Calu3 (cell line): ENCODE measurements at regions not wholly inside any gene's neighbourhood (a gene's known extent, or its start where the extent isn't known, plus 50 kb on each side); places are given as distances from the start of the nearest gene placed in this dataset.

Experiments
- BruUV-seq: library from RNA; stranded (reverse); fragments of 400-500 nt; replicated peaks from 2 replicates; lab custom pipeline; 2021; lab: Mats Ljungman, UMichigan
- CTCF ChIA-PET: fragments of 300-600 bp; sonication (Branson Sonifier 250); formaldehyde crosslinking; loops from one replicate; lab custom pipeline; 2022; ENCODE audit warnings: antibody characterized with exemption; lab: Charles Lee
- DNase-seq: peaks from one replicate; pipeline ENCODE4 v3.0.0; 2022
- H3K27ac Mint-ChIP-seq: one replicate; pipeline ENCODE4 v1.8.0; 2022; ENCODE audit warnings: mixed read lengths; ENCODE audit not compliant: unreplicated experiment
- H3K27me3 Mint-ChIP-seq: one replicate; pipeline ENCODE4 v1.8.0; 2022; ENCODE audit warnings: mixed read lengths; ENCODE audit not compliant: unreplicated experiment
- H3K36me3 Mint-ChIP-seq: one replicate; pipeline ENCODE4 v1.8.0; 2022; ENCODE audit warnings: mild to moderate bottlenecking, moderate library complexity, mixed read lengths; ENCODE audit not compliant: insufficient read depth, unreplicated experiment
- H3K4me1 Mint-ChIP-seq: one replicate; pipeline ENCODE4 v1.8.0; 2022; ENCODE audit warnings: mild to moderate bottlenecking, low read depth, mixed read lengths; ENCODE audit not compliant: unreplicated experiment
- H3K4me3 Mint-ChIP-seq: one replicate; pipeline ENCODE4 v1.8.0; 2022; ENCODE audit warnings: mild to moderate bottlenecking, low read depth, moderate library complexity, mixed read lengths; ENCODE audit not compliant: unreplicated experiment
- H3K9me3 Mint-ChIP-seq: one replicate; pipeline ENCODE4 v1.8.0; 2022; ENCODE audit warnings: low read depth, mixed read lengths; ENCODE audit not compliant: unreplicated experiment
- intact Hi-C: fragments of 100-400 bp; cut with micrococcal nuclease; formaldehyde crosslinking; loops from one replicate; pipeline ENCODE4 v1.10.0; 2022; ENCODE audit not compliant: unreplicated experiment
- TF ChIP-seq, protein P1 (sequence below): fragments of 200-600 bp; IDR thresholded peaks from one replicate; pipeline ENCODE4 v1.8.0; 2022; ENCODE audit warnings: antibody characterized with exemption; ENCODE audit not compliant: unreplicated experiment

DNA sequence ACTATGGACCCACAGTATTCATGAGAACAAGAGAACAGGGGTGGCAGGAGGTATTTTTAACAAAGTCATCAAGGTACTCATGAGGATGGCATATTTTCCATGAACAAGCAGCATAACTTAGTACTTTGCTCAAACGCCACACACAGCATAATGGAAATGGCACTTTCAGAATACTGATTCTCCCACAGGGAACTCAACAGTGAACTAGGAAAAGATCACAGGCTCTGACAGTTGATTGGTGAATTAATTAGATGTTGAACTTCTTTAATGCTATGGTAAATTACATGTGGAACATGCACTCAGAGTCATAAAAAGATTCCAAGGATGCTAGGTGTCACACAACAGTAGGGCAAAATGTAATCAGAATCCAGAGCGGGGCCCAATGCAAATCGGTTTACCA, 1088.6 kb upstream of the C9orf72 start:
- Mint-ChIP-seq H3K4me3 (no peak overlapping the region), H3K4me1 (no peaks in the 10 kb centered on the region), H3K36me3 (no peaks in the 10 kb centered on the region), H3K27me3 (no peaks in the 10 kb centered on the region), H3K9me3 (no peaks in the 10 kb centered on the region), H3K27ac (no peak overlapping the region)
- DNase-seq = no peak
- CTCF ChIA-PET = no interaction called here
- TF ChIP-seq, protein P1, sequence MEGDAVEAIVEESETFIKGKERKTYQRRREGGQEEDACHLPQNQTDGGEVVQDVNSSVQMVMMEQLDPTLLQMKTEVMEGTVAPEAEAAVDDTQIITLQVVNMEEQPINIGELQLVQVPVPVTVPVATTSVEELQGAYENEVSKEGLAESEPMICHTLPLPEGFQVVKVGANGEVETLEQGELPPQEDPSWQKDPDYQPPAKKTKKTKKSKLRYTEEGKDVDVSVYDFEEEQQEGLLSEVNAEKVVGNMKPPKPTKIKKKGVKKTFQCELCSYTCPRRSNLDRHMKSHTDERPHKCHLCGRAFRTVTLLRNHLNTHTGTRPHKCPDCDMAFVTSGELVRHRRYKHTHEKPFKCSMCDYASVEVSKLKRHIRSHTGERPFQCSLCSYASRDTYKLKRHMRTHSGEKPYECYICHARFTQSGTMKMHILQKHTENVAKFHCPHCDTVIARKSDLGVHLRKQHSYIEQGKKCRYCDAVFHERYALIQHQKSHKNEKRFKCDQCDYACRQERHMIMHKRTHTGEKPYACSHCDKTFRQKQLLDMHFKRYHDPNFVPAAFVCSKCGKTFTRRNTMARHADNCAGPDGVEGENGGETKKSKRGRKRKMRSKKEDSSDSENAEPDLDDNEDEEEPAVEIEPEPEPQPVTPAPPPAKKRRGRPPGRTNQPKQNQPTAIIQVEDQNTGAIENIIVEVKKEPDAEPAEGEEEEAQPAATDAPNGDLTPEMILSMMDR = no peak
- BruUV-seq = no TSS peak
- intact Hi-C loops = no loop called here

DNA sequence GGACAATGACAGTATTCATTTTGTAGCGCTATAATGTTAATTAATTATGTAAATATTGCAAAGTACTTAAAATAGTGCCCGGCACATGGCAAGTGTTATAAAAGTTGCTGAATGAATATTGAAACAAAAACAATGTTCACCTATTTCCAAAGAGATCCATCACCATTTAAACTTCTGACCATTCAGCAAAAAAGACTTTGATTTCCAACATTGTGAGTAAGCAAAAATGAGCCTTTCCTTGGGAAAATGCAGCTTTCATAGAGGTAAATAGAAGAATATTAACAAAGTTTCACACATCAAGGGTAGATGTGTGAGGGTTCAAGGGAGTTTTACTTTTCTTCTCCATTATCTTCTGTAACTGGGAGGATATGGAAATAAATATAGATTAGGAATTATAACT, 1089.4 kb upstream of the C9orf72 start:
- Mint-ChIP-seq H3K27ac (no peak overlapping the region), H3K9me3 (no peaks in the 10 kb centered on the region), H3K36me3 (no peaks in the 10 kb centered on the region), H3K4me1 (no peaks in the 10 kb centered on the region), H3K27me3 (no peaks in the 10 kb centered on the region), H3K4me3 (no peak overlapping the region)
- no peak for DNase-seq
- TF ChIP-seq, protein P1 = no peak
- BruUV-seq = no TSS peak
- intact Hi-C loops = no loop called here
- CTCF ChIA-PET = no interaction called here

DNA sequence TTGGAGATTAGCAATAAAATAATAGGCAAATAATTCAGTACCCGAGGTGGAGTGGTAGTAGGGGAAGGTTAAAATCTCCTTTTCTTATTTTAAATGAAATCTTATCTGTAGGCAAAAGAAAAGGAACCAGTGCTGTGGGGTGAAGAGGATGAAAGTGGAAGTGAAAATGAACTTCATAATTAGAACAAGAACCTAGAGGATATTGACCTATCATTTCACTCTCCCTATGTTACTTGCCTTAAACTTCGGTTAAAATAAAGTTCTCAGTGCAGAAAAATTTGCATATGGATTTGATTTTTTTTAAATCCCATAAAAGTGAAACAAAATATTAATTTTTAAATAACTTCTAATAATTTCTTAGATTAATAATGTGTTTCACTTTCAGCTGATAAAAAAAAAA, 1094.9 kb upstream of the C9orf72 start:
- Mint-ChIP-seq H3K27ac (no peak overlapping the region), H3K9me3 (no peaks in the 10 kb centered on the region), H3K27me3 (no peaks in the 10 kb centered on the region), H3K4me3 (no peak overlapping the region), H3K36me3 (no peaks in the 10 kb centered on the region), H3K4me1 (no peaks in the 10 kb centered on the region)
- no peak for DNase-seq
- CTCF ChIA-PET = no interaction called here
- TF ChIP-seq, protein P1 = no peak
- no TSS peak for BruUV-seq
- intact Hi-C loops = no loop called here

DNA sequence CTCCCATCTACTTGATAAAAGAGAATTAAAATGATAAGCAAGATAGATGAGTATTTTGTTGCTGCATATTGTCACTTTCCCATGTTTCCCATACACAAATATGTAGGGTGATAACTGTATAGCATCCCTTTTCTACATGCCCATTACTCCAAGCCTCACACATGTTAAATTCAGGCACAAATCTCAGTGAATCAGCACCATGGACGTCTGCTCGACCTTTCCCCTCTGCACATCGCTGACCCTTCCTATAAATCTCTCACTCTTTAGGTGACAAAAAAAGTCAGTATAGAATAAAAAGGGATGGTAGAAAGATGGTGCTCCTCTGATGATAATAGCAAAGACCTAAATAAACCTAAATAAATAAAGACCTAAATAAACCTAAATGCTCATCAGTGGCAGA, 1097.7 kb upstream of the C9orf72 start:
- no peaks in the 10 kb centered on the region for H3K4me1 Mint-ChIP-seq

More for the DNA sequence above, 1097.7 kb upstream of the C9orf72 start:
- Mint-ChIP-seq H3K9me3 (no peaks in the 10 kb centered on the region), H3K27me3 (no peaks in the 10 kb centered on the region), H3K4me3 (no peak overlapping the region), H3K27ac (no peak overlapping the region), H3K36me3 (no peaks in the 10 kb centered on the region)
- CTCF ChIA-PET = interaction anchor here (0.6 kb wide), 1 partner anchor 103 kb away, joined by 3 read pairs; no protein-coding TSS in a partner anchor
- intact Hi-C loops = no loop called here
- TF ChIP-seq, protein P1 = no peak
- no TSS peak for BruUV-seq
- no peak for DNase-seq
